ENCODE measurements at regions not wholly inside any gene's neighbourhood (a gene's known extent, or its start where the extent isn't known, plus 50 kb on each side); places are given as distances from the start of the nearest gene placed in this dataset.

DNA sequence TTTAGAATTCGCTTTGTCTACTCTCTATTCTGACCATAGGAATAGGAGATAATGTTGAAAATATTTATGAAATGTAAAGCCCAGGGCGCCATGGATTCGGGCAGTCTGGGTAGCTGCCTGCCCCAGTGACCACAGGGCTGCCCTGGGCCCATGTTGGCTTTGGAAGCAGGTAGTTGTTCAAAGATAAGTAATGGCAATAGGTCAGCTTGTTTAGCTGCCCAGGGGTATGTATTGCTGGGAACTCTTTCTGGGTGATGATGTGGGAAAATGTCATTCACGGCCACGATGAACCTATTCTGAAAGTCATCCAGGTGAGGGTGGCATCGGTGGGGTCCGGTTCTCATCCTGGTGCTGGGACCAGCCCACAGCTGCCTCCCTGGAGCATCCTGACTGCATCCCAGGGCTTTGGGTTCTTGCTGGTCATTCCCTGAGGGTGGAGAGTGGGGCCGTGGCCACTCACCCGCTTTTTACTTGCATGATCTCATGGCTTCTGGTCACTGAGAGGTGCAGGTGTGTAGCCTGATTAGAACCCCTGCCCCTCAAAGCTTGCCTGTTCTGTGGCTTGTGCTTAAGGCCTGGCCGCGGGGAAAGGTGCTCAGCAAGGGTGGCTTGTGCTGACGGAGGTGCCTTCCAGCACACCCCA, 102.8 kb downstream of the ERMARD start:
- Histone ChIP-seq H3K4me3 (no peak overlapping the region), H3K27ac (no peak overlapping the region), H3K4me1 (peaks cover 4% of the 10 kb centered on the region), H3K9me3 (no peaks in the 10 kb centered on the region), H3K27me3 (no peaks in the 10 kb centered on the region), H3K36me3 (no peaks in the 10 kb centered on the region)
- no peak for ATAC-seq
- TF ChIP-seq, protein P1, sequence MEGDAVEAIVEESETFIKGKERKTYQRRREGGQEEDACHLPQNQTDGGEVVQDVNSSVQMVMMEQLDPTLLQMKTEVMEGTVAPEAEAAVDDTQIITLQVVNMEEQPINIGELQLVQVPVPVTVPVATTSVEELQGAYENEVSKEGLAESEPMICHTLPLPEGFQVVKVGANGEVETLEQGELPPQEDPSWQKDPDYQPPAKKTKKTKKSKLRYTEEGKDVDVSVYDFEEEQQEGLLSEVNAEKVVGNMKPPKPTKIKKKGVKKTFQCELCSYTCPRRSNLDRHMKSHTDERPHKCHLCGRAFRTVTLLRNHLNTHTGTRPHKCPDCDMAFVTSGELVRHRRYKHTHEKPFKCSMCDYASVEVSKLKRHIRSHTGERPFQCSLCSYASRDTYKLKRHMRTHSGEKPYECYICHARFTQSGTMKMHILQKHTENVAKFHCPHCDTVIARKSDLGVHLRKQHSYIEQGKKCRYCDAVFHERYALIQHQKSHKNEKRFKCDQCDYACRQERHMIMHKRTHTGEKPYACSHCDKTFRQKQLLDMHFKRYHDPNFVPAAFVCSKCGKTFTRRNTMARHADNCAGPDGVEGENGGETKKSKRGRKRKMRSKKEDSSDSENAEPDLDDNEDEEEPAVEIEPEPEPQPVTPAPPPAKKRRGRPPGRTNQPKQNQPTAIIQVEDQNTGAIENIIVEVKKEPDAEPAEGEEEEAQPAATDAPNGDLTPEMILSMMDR (IDR thresholded peaks at IDR 0.05): no peak
- DNase-seq: peak; percentile 55
- intact Hi-C loops (cut with DNase I): no loop called here

DNA sequence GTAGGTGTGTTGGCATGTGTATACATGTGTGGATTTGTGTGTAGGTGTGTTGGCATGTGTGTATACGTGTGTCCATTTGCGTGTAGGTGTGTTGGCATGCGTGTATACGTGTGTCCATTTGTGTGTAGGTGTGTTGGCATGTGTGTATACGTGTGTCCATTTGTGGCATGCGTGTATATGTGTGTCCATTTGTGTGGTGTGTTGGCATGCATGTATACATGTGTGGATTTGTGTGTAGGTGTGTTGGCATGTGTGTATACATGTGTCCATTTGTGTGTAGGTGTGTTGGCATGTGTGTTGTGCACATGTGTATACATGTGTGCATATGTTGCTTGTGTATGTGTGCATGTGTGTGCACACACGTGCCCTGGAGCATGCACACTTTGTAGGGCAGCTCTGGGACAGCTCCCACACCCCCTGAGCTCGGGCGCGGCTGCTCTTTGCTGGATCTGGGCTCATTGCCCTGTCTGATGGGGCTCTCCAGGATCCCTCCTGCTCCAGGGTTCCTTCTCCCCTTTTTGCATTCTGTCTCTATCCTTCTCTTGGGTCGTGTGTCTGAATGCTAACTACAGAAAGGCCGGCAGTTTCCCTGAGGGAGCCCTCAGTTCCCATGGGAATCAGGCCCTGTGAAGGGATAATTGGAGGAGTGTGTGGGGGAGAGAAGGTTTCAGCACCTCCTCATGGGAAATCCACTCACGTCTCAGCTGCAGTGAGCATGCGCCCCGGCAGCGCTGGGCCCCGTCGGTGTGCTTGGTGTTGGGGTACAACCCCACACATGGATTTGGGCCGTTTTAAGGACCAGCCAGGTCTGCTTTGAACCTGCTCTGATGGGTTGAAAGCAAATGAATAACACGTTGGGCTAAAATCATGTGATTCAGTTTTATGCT, 102.0 kb downstream of the ERMARD start:
- TF ChIP-seq, protein P1 (IDR thresholded peaks at IDR 0.05): no peak
- H3K27ac ChIP-seq: no peak overlapping the region

DNA sequence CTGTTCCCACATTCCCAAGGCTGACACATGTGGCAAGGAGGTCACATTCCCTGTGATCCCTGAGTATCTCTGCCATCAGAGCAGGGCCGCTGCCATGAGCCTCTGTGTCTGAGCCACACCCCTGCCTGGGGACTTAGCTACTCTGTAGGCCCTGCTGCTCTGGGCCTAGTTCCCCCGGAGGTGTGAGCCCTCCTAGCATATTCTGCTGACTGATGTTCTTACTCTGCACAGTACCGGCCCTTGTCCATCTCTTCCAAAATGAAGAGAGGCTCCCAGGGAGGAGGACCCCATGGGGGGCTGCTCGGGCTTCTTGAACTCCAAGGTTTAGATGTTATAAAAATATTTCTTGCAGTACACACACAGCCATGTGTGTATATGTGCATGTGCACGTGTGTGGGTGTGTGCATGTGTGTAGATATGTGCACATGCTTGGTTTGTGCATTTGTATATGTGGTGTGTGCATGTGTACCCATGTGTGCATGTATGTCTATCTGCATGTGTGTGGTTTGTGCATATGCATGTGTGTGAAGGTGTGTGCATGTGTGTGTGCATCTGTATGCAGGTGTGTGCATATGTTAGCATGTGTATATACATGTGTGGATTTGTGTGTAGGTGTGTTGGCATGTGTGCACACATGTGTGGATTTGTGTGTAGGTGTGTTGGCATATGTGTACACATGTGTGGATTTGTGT, 101.2 kb downstream of the ERMARD start:
- no peaks in the 10 kb centered on the region for H3K9me3 ChIP-seq
- no peak for DNase-seq
- H3K4me3 ChIP-seq: no peak overlapping the region
- H3K27me3 ChIP-seq: no peaks in the 10 kb centered on the region
- peaks cover 4% of the 10 kb centered on the region for H3K4me1 ChIP-seq
- H3K27ac ChIP-seq: peak overlapping the region; percentile 79
- H3K36me3 ChIP-seq: no peaks in the 10 kb centered on the region
- ATAC-seq: peak; percentile 20
- TF ChIP-seq, protein P1 (IDR thresholded peaks at IDR 0.05): no peak
- intact Hi-C loops (cut with DNase I): no loop called here

More for the DNA sequence above, 102.0 kb downstream of the ERMARD start:
- peak; percentile 26 for DNase-seq
- peaks cover 4% of the 10 kb centered on the region for H3K4me1 ChIP-seq
- ATAC-seq: no peak
- intact Hi-C loops (cut with DNase I): no loop called here
- H3K9me3 ChIP-seq: no peaks in the 10 kb centered on the region
- no peaks in the 10 kb centered on the region for H3K27me3 ChIP-seq
- H3K4me3 ChIP-seq: no peak overlapping the region
- H3K36me3 ChIP-seq: no peaks in the 10 kb centered on the region

DNA sequence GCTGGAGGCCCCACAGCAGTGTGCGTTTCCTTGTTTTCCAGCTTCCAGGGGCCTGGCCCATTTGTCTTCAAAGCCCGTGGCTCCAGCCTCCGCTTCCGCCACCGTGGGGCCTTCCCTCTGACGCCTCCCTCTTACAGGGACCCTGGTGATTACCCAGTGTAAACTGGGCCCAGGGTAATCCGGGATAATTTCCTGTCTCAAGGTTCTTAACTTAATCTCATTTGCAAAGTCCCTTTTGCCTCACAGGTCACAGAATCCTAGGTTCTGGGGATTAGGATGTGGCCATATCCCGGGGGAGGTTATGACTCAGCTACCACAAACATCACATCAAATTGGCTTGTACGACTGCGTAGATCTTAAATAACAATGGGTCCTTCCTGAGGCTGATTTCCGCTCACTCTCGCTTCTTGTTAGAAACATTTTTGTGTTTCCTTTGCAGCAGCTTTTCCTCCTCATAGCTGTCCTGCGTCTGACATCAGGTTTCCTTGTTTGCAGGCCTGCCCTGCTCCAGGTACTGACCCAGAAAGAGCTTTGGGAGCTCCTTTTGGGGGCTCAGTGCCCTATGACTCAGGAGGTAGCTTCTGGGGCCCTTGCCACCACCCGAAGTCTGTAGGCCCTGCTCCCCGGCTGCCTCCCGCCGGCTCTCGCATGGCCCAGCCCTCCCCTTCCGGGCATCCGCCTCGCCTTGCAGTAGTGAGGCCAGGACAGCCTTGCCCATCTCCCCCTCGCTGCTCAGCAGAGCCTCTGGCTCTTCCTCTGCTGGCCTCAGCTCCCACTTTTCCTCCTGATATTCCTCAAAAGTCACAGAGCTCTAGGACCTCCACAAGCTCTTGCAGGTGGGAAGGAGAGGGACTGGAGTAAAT, 100.5 kb downstream of the ERMARD start:
- no peaks in the 10 kb centered on the region for H3K27me3 ChIP-seq
- H3K36me3 ChIP-seq: no peaks in the 10 kb centered on the region
- H3K4me1 ChIP-seq: peaks cover 4% of the 10 kb centered on the region
- no peak overlapping the region for H3K4me3 ChIP-seq
- TF ChIP-seq, protein P1 (IDR thresholded peaks at IDR 0.05): no peak
- ATAC-seq (peak; percentile 67), DNase-seq (peak; percentile 64)
- intact Hi-C loops (cut with DNase I): no loop called here
- no peaks in the 10 kb centered on the region for H3K9me3 ChIP-seq
- H3K27ac ChIP-seq: peak overlapping the region; percentile 79

DNA sequence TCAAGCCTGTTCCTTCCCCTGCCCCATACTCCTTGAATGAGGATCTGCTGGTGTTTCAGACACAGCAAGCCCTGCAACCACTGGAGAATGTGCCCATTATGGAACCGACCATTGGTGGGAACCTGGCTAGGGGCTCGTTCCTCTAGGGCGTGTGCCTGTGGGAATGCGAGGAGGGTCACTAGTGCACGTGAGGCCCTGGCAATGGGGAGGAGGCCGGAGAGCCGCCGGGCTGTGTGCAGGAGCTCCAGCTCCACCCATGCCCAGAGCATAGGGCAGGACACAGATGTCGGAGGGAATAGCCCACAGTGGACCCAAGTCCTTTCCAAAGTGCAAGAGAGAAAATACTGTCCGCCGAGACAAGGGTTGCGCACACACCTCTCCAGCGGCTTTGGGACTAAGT, 99.3 kb downstream of the ERMARD start:
- ATAC-seq (no peak), DNase-seq (peak; percentile 46)
- Histone ChIP-seq H3K27me3 (no peaks in the 10 kb centered on the region), H3K9me3 (no peaks in the 10 kb centered on the region), H3K36me3 (no peaks in the 10 kb centered on the region), H3K27ac (peak overlapping the region; percentile 79), H3K4me3 (no peak overlapping the region), H3K4me1 (peaks cover 4% of the 10 kb centered on the region)
- intact Hi-C loops (cut with DNase I): no loop called here
- TF ChIP-seq, protein P1 (IDR thresholded peaks at IDR 0.05): no peak

Data from upper lobe of right lung (tissue), 1 donor.